HEK293T (cell line): ENCODE measurements at regions not wholly inside any gene's neighbourhood (a gene's known extent, or its start where the extent isn't known, plus 50 kb on each side); places are given as distances from the start of the nearest gene placed in this dataset.

Source experiments
- NFRKB ChIP-seq: fragments of 450-650 bp; IDR thresholded peaks from 2 replicates; pipeline ENCODE4 v1.6.1; 2016; ENCODE audit warnings: mild to moderate bottlenecking, moderate library complexity
- ZNF384 ChIP-seq: fragments of 450-650 bp; IDR thresholded peaks from 2 replicates; pipeline ENCODE4 v1.6.1; 2016
- TF ChIP-seq, protein P1 (sequence below): fragments of 450-650 bp; IDR thresholded peaks from 2 replicates; pipeline ENCODE4 v1.6.1; 2016

DNA sequence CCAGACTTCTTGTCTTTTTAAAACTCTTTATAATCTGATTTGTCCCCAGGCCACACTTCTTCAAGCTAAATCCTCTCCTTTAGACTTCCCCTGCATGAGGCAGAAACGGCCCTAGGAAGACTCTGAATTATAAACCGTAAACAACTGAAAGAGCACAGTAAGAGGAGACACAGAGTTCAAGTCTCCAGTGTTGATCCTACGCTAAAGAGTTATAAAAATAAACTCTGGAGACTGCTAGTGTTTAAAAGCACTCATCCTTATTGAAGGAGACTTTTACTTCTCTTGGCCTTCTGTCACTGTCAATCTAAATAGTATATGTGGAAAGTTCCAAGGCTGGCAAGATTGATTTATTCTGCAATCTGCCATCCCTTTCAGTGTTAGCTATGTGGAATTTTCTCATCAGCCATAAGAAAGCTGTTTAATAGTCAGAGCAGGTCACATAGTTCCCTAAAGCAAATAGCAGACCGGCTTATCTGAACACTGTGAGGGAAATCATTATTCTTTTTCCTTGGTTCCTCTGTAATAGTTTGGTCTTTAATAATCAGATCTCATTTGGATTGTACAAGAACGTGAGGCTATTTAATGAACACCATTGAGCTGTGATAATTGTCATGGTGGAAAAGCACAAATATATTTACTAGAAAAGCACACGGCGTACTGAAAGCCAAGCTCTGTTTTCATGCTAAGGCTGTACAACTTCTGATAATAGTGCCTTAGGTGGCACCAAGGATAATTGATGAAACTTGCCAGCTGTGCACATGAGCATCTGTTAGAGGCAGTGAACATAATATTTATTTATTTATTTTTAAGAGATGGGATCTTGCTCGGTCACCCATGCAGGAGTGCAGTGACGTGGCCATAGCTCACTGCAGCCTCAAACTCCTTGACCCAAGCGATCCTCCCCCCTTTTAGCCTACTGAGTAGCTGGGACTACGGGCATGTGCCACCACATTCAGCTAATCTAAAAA is 157.7 kb downstream of the CEP135 start:
- TF ChIP-seq ZNF384: no peak
- TF ChIP-seq, protein P1, sequence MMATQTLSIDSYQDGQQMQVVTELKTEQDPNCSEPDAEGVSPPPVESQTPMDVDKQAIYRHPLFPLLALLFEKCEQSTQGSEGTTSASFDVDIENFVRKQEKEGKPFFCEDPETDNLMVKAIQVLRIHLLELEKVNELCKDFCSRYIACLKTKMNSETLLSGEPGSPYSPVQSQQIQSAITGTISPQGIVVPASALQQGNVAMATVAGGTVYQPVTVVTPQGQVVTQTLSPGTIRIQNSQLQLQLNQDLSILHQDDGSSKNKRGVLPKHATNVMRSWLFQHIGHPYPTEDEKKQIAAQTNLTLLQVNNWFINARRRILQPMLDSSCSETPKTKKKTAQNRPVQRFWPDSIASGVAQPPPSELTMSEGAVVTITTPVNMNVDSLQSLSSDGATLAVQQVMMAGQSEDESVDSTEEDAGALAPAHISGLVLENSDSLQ: peak; percentile 79
- no peak for TF ChIP-seq NFRKB
